AG09309 (cell line): ENCODE measurements at regions not wholly inside any gene's neighbourhood (a gene's known extent, or its start where the extent isn't known, plus 50 kb on each side); places are given as distances from the start of the nearest gene placed in this dataset.
A peak's percentile ranks its signal among the peaks of the same experiment; 100 is the strongest.
"Not testable (repeated sequence)": the region's sequence is repeated elsewhere in the genome, so short reads cannot be mapped to it uniquely, and the experiment has no call there.

Source experiments
- DNase-seq: peaks from one replicate; pipeline ENCODE4 v3.0.0-alpha.2; 2010; ENCODE audit warnings: low read depth
- H3K4me3 ChIP-seq: 2 replicates; pipeline ENCODE4 v1.5.1; 2011; ENCODE audit warnings: mild to moderate bottlenecking, low read depth, low read length, moderate library complexity; ENCODE audit not compliant: control insufficient read depth
- CTCF ChIP-seq: IDR thresholded peaks from 2 replicates; pipeline ENCODE4 v1.5.1; 2011; ENCODE audit warnings: mild to moderate bottlenecking, low read depth, low read length, inconsistent platforms; ENCODE audit not compliant: insufficient read depth, control insufficient read depth; ENCODE audit errors: missing control alignments

DNA sequence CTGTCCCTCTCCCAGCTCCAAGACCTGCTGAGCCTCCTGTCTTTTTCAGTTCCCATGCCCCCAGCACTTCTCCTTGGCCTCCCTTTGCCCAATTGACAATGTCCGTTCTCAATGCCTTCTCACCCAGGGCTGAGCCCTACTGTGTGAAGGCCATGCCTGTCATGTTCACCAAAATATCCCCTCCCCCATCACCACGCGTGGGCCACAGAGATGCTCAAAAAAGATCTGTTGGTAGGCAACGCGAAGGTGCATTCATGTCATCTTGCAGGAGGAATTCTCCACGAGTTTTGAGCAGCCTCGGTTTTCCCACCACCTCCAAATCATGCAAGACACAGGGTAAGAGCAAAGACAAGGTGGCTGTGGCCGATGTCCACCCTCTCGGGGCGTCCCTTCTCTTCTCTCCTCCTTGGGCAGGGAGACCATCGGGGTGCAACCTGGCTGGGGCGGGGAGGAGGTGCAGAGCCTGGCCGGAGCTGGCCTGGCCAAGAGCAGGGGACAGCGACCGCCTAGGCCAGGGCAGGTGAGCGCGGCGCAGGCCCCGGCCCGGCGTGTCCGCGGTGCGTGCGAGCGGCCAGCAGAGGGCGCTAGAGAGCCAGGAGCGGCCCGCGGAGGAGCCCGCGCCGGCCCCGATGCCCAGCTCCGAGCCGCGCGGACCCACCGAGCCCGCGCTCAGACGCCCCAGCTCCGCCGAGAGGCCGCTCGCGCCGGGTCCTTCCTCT is 56.3 kb upstream of the KRTAP5-11 start:
- TF ChIP-seq CTCF = peak; percentile 50
- not testable (repeated sequence) for DNase-seq, H3K4me3 ChIP-seq

- H3K4me3 ChIP-seq = peak overlapping the region; percentile 27
- DNase-seq = not testable (repeated sequence)
Measured at GRCh38 chr11:71639520-71639849, 56.8 kb upstream of the KRTAP5-11 start.

- not testable (repeated sequence) for DNase-seq, H3K4me3 ChIP-seq
Measured at GRCh38 chr11:71639916-71640315, 57.2 kb upstream of the KRTAP5-11 start.

DNA sequence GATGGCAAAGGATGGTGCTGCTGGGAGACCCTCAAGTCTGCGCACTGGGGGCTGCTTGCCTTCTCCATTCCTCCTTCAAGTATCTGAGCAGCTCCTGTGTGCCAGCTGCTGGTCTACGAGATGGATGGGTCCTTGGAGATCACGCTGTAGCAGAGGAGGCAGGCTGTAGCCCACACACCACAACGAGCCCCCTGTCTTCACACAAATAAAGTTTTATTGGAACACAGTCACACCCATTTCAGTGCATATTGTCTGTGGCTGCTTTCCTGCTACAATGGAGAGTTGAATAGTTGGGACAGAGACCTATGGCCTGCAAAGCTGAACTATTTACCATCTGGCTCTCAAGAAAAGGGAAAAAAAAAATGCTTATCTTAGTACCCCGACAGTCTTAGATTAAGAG is 64.4 kb upstream of the KRTAP5-11 start:
- not testable (repeated sequence) for DNase-seq, H3K4me3 ChIP-seq

GRCh38 chr11:71652998-71653397 is 70.3 kb upstream of the KRTAP5-11 start:
- H3K4me3 ChIP-seq, DNase-seq: not testable (repeated sequence)

DNA sequence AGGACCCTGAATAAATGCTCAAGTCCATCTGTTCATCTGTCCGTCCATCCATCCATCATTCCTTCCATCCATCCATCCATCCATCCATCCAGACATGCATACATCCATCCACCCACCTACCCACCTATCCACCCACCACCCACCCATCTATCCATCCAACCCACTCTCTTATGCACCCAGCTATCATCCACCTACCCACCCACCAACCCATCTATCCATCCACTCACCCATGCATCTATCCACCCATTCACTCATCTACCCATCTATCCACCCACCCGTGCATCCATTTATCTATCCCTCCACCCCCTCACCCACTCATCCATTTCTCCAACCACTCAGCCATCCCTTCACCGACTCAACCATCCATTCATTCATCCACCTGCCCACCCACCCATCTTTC is 71.7 kb upstream of the KRTAP5-11 start:
- H3K4me3 ChIP-seq, DNase-seq: not testable (repeated sequence)

GRCh38 chr11:71655041-71655440 is 72.4 kb upstream of the KRTAP5-11 start:
- DNase-seq, H3K4me3 ChIP-seq: not testable (repeated sequence)

DNA sequence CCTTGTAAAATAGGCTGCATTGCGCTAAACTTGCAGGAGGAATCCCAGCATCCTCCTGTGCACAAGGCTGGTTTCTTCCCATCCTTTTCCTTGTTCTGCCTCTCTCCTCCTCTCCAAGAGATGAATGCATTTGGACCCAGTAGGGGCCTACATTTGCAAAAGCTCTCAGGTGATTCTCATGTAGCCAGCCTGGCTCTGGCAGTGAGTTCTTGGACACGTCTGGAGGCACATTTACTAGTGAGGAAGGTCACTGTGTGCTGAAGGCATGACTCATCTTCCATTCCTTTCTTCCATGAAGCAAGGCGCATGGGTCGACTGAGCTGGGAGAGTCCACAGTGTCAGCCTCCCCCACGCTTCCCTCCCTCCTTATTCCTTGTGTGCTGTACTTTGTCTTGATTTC is 73.8 kb upstream of the KRTAP5-11 start:
- DNase-seq, H3K4me3 ChIP-seq: not testable (repeated sequence)

DNA sequence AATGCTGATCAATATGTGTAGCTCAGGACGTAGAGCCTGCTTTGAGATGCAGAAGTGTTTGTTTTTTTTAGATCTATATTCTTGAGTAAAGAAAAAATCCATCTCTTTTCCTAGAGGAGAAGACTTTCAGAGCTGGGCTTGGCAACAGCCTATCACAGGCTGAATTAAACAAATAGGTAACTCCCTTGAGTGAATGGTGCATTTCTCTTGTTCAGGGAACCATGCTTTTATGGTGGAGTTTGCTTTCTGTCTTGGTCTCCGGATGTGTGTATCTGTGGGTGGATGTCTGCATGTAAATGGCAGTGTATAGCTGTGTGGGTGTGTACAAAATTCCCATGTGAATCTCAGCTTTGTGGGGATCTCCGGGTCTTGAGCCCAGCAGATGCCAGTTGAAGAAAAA is 82.3 kb upstream of the KRTAP5-11 start:
- H3K4me3 ChIP-seq, DNase-seq: not testable (repeated sequence)

DNA sequence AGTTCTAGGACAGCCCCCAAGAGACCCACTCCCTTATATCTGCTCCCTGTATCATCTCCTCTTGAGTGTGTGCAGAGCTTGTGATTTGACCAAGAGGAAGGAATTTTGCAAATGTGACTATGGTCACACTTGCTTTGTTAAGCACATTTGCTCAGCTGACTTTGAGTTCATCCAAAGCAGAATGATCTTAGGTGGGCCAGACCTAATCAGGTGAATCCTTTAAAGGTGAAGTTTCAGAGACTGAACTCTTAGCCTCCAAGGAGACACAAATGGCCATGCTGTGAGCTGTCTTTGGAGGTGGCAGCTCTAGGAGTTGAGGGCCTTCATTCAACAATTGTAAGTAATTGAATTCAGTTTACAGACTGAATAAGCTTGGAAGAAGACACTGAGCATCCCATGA is 115.4 kb upstream of the KRTAP5-11 start:
- not testable (repeated sequence) for H3K4me3 ChIP-seq, DNase-seq

DNA sequence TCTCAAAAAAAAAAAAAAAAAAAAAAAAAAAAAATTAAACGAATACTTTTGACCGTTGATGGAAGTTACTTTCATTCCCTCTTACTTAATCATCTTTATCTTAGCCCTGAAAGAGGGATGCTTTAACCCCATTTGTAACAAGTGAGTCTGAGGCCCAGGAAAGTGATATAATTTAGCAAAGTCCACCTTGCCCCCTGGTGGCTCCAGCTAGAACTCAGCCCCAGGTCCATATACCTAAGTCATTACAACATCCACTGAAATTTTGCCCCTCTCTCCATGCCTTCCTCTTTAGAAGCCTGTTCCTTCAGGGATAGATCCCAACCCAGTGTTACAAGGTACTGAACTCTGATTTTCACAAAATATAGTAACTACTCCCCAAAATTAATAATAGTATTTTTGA is 116.3 kb upstream of the KRTAP5-11 start:
- TF ChIP-seq CTCF = peak; percentile 12
- DNase-seq, H3K4me3 ChIP-seq: not testable (repeated sequence)

- not testable (repeated sequence) for H3K4me3 ChIP-seq
Measured at GRCh38 chr11:71701435-71702291, 119.0 kb upstream of the KRTAP5-11 start.

DNA sequence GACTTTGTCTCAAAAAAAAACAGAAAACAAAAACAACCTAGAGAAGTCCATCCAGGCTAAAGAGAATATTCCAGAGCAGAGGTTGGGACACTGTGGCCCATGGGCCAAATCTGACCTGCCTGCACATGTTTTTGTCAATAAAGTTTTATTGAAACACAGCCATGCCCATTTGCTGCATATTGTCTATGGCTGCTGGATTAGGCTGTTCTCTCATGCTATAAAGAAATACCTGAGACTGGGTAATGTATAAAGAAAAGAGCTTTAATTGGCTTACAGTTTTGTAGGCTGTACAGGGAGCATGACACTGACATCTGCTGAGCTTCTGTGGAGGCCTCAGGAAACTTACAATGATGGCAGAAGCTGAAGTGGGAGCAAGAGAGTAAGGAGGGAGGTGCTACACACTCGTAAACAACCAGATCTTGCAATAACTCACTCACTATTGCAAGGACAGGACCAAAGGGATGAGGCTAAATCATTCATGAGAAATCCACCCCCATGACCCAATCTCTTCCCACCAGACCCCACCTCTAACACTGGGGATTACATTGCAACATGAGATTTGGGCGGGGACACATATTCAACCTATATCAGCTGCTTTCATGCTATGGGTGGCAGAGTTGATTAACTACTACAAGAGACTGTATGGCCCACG is 122.5 kb upstream of the KRTAP5-11 start:
- DNase-seq, H3K4me3 ChIP-seq: not testable (repeated sequence)

More at GRCh38 chr11:71701435-71702291, 119.0 kb upstream of the KRTAP5-11 start:
- not testable (repeated sequence) for DNase-seq

GRCh38 chr11:71705738-71706432 is 123.2 kb upstream of the KRTAP5-11 start:
- DNase-seq, H3K4me3 ChIP-seq: not testable (repeated sequence)

DNA sequence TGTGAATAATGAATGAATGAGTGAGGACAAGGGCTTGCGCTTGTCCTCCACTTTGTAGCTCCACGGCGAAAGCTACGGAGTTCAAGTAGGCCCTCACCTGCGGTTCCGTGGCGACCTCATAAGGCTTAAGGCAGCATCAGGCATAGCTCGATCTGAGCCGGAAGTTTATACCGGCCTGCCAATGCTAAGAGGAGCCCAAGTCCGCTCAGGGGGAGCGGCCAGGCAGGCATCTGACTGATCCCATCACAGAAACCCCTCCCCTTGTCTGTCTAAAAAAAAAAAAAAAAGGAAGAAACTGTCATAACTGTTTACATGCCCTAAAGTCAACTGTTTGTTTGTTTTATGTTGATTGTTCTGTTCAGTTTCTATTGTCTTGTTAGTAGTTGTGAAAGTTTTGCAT is 124.4 kb upstream of the KRTAP5-11 start:
- DNase-seq, H3K4me3 ChIP-seq: not testable (repeated sequence)
